ENCODE measurements at regions not wholly inside any gene's neighbourhood (a gene's known extent, or its start where the extent isn't known, plus 50 kb on each side); places are given as distances from the start of the nearest gene placed in this dataset.
"Not testable (repeated sequence)": the region's sequence is repeated elsewhere in the genome, so short reads cannot be mapped to it uniquely, and the experiment has no call there.

DNA sequence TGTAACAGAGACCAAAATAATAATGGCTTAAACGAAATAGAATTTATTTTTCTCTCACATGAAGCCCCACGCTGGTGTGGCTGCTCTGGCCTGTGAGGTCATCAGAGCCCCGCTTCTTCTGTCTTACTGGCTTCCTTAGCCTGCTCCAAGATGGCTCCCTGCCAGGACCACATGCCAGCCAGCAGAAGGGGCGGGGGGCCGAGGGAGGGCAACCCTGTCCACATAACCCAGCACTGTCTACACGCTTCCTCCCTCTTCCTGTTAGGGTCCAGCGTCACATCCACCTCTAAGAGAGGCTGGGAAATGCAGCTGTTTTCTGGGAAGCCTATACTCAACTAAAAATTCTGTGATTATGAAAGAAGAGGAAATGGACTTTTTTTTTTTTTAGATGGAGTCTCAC lies 107.9 kb upstream of the DLG1 start:
- DNase-seq (no peak), ATAC-seq (no peak)
- Mint-ChIP-seq H3K4me3 (no peak overlapping the region), H3K27me3 (ENCODE audit: low read depth) (peaks cover 2% of the 10 kb centered on the region), H3K4me1 (ENCODE audit: low read depth) (no peaks in the 10 kb centered on the region), H3K9me3 (no peaks in the 10 kb centered on the region), H3K36me3 (ENCODE audit: insufficient read depth) (no peaks in the 10 kb centered on the region)

DNA sequence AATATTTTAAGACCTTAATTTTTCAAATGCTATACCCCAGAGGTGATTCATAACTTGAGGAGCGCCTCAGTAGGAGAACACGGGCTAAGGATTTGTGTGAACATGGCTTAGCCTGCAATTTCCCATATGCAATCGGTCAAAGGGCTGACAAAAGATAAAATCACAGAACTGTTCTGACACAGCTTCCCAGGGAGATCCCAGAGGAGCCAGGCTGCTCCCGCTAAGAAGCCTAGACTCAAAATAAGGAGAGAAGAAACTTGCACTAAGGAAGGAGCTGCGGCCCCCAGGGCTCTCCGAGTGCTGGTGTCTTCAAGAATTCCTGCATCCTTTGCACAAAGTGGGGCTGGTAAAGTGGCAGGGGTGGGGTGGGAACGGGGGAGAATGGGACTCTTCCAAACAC lies 106.3 kb upstream of the DLG1 start:
- Mint-ChIP-seq H3K36me3 (ENCODE audit: insufficient read depth) (no peaks in the 10 kb centered on the region), H3K27me3 (ENCODE audit: low read depth) (peaks cover 2% of the 10 kb centered on the region), H3K9me3 (no peaks in the 10 kb centered on the region), H3K4me1 (ENCODE audit: low read depth) (no peaks in the 10 kb centered on the region), H3K4me3 (no peak overlapping the region)
- ATAC-seq (no peak), DNase-seq (no peak)

DNA sequence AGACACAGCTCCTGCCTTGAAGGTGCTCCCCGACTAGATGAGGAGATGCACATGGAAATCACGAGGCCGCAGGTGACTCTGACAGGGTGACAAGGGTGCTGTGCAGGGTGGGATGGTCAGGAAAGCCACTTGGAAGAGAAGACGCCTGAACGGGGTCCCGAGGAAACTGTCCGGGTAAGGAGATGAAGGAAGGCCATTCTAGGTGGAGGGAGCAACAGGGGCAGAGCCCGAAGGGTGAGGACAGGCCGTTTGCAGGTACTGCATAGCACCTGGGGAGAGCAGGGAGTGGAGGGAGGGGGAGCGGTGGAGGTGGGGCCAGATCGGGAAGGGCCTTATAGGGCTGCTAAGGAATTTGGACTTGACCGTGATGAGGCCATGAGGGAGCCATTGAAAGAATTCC lies 105.6 kb upstream of the DLG1 start:
- DNase-seq (no peak), ATAC-seq (no peak)
- H3K4me3 Mint-ChIP-seq = no peak overlapping the region
- no peaks in the 10 kb centered on the region for H3K36me3 Mint-ChIP-seq (ENCODE audit: insufficient read depth)
- no peaks in the 10 kb centered on the region for H3K4me1 Mint-ChIP-seq (ENCODE audit: low read depth)
- peaks cover 2% of the 10 kb centered on the region for H3K27me3 Mint-ChIP-seq (ENCODE audit: low read depth)
- H3K9me3 Mint-ChIP-seq = no peaks in the 10 kb centered on the region

DNA sequence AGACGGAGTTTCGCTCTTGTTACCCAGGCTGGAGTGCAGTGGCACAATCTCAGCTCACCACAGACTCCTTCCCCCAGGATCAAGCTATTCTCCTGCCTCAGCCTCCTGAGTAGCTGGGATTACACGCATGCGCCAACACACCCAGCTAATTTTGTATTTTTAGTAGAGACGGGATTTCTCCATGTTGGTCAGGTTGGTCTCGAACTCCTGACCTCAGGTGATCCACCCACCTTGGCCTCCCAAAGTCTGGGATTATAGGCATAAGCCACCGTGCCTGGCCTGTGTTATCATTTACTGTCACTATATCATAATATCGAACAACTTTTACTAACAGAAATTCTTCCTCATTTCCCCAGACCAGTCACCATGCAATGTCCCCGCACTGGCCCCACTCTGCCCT lies 104.0 kb upstream of the DLG1 start:
- H3K27me3 Mint-ChIP-seq (ENCODE audit: low read depth); H3K9me3 Mint-ChIP-seq; H3K4me1 Mint-ChIP-seq (ENCODE audit: low read depth); ATAC-seq; DNase-seq; H3K36me3 Mint-ChIP-seq (ENCODE audit: insufficient read depth); H3K4me3 Mint-ChIP-seq: not testable (repeated sequence)

DNA sequence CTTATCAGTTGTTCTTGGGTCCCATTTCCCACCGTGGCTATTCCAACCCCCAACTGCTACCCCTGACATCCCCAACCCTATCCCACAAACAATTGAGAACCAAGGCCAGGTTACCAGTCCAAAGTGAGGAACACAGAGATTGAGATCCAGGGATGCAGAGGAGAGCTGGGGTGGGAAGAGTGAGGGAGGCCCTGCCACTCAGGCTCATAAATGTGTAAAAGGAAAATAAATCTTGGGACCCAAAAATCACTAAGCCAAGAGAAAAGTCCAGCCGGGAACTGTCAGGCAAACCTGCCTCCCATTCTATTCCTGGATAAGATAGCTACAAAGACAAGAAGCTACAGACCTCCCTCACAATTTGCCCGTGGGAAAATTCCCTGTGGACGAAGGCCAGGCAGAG lies 101.1 kb upstream of the DLG1 start:
- H3K4me3 Mint-ChIP-seq = no peak overlapping the region
- peaks cover 8% of the 10 kb centered on the region for H3K4me1 Mint-ChIP-seq (ENCODE audit: low read depth)
- H3K36me3 Mint-ChIP-seq (ENCODE audit: insufficient read depth) = no peaks in the 10 kb centered on the region
- no peak for ATAC-seq
- no peak for DNase-seq
- H3K9me3 Mint-ChIP-seq = no peaks in the 10 kb centered on the region
- H3K27me3 Mint-ChIP-seq (ENCODE audit: low read depth) = peaks cover 2% of the 10 kb centered on the region

DNA sequence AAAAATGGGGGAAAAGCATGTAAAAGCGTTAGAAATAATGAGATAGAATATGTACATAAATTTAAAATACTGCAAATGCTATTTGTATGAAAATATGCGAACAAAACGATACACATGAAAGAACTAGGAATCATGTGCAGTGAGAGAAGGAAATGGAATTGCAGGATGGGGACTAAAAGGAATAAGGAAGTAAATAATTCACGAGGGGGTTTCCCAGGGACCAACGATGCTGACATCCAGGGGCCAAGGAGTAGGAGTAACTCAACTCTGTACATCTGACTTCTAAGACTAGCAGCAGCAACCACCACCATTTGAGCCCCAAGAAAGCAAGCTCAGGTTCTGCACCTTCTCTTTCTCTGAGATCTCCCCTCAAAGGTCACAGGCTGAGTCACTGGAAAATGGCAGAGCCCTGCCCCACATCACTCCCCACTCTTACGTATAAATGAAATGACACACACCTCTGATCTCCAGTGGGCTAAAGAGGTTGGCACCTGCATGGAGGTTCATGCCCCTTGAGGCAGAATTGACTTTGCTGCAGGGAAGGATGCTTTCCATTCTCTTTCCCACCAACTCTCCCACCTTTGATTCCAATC lies 100.0 kb upstream of the DLG1 start:
- Mint-ChIP-seq H3K36me3 (ENCODE audit: insufficient read depth) (no peaks in the 10 kb centered on the region), H3K4me3 (no peak overlapping the region), H3K4me1 (ENCODE audit: low read depth) (peaks cover 15% of the 10 kb centered on the region), H3K27me3 (ENCODE audit: low read depth) (peaks cover 4% of the 10 kb centered on the region), H3K9me3 (no peaks in the 10 kb centered on the region)
- ATAC-seq (peak; percentile 65 to 66), DNase-seq (peak; percentile 12)

DNA sequence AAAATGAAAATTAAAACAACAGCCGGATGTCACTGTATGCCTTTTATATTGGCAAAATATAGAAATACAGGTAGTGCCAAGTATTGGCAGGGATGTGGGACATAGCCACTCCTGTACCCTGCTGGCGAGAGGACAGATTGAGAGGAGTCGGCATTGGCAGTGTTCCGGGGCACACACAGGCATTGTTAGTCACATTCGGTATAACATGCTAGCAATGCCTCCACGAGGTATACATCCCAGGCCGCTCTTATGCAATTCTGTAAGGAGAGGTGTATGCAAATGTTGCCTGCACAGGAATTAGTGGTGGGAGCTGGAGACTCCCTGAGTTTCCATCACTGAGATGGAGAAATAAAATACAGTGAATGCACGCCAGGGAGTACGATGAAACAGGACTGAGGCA lies 99.4 kb upstream of the DLG1 start:
- H3K36me3 Mint-ChIP-seq (ENCODE audit: insufficient read depth) = no peaks in the 10 kb centered on the region
- ATAC-seq (no peak), DNase-seq (no peak)
- H3K4me1 Mint-ChIP-seq (ENCODE audit: low read depth) = peaks cover 15% of the 10 kb centered on the region
- H3K4me3 Mint-ChIP-seq = no peak overlapping the region
- H3K9me3 Mint-ChIP-seq = no peaks in the 10 kb centered on the region
- peaks cover 9% of the 10 kb centered on the region for H3K27me3 Mint-ChIP-seq (ENCODE audit: low read depth)

DNA sequence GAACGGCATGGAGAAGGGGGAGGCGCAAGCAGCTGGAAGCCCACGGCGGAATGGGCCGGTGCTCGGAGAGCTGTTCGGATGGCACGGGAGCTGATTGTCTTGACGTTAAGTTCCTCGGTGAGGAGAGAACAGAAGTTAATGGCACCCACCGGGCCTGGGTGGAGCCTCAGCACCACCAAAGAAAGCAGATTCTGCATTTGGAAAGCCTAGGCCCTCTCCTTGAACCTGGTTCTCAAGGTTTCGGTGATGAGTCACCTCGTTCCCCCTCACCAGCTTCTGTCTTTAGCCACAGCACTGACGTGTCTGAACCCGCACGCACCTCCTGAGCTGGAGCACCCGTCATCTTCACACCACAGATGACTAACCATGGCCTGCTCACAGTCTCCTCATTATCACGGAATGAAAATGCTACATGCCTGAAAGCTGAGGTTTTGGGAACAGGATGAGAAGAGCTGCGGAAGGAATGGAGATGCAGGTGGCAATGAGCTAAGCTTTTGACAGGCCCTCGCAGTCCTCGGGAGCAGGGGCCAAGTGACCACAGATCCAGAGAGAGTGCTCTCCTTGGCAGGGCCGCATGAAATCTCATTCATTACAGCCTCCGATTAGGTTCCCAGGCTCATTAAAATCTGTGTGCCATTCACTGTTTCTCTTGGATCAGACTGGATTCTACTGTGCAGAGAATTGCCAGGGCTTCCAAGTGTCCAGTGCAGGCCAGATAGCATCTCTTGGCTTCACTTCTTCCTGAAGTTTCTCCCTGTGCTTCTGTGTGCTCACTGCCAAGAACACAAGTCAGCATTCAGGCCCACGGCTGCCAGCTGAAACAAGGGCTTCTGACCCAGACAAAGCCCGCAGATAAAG lies 96.3 kb upstream of the DLG1 start:
- ATAC-seq (peak; percentile 90 to 91), DNase-seq (peak; percentile 9)
- H3K36me3 Mint-ChIP-seq (ENCODE audit: insufficient read depth) = no peaks in the 10 kb centered on the region
- peaks cover 20% of the 10 kb centered on the region for H3K27me3 Mint-ChIP-seq (ENCODE audit: low read depth)
- H3K4me1 Mint-ChIP-seq (ENCODE audit: low read depth) = peaks cover 15% of the 10 kb centered on the region
- H3K4me3 Mint-ChIP-seq = no peak overlapping the region
- H3K9me3 Mint-ChIP-seq = no peaks in the 10 kb centered on the region

DNA sequence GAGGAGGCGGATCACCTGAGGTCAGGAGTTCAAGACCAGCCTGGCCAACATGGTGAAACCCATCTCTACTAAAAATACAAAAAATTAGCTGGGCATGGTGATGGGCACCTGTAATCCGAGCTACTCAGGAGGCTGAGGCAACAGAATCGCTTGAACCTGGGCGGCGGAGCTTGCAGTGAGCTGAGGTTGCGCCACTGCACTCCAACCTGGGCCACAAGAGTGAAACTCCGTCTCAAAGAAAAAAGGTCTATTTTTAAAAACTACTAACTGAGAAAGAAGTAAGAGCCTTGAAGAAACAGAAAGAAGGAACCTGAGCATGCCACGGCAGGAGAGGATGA lies 95.7 kb upstream of the DLG1 start:
- ATAC-seq; H3K36me3 Mint-ChIP-seq (ENCODE audit: insufficient read depth); H3K9me3 Mint-ChIP-seq; DNase-seq; H3K4me3 Mint-ChIP-seq: not testable (repeated sequence)
- Mint-ChIP-seq H3K4me1 (ENCODE audit: low read depth) (peaks cover 15% of the 10 kb centered on the region), H3K27me3 (ENCODE audit: low read depth) (peaks cover 23% of the 10 kb centered on the region)

DNA sequence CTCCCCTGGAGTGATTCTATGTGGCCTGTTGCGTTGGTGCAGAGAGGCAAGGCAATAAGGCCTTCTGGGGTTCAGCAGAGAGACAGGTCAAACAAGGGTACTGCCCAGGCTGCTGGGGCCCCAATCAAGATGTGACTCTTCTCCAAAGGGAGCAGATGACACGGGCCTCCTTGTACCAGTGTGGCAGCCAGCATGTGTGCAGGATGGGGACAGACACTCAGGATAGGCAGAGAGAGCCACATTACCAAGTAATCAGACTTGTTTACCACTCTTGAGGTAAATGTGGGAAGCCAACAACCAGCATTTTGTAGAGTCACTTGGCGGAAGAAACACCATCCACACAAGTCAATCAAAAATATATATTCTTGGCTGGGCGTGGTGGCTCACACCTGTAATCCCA lies 95.3 kb upstream of the DLG1 start:
- DNase-seq = no peak
- Mint-ChIP-seq H3K9me3 (no peaks in the 10 kb centered on the region), H3K27me3 (ENCODE audit: low read depth) (peaks cover 25% of the 10 kb centered on the region), H3K4me1 (ENCODE audit: low read depth) (peaks cover 15% of the 10 kb centered on the region), H3K36me3 (ENCODE audit: insufficient read depth) (no peaks in the 10 kb centered on the region), H3K4me3 (no peak overlapping the region)
- no peak for ATAC-seq

DNA sequence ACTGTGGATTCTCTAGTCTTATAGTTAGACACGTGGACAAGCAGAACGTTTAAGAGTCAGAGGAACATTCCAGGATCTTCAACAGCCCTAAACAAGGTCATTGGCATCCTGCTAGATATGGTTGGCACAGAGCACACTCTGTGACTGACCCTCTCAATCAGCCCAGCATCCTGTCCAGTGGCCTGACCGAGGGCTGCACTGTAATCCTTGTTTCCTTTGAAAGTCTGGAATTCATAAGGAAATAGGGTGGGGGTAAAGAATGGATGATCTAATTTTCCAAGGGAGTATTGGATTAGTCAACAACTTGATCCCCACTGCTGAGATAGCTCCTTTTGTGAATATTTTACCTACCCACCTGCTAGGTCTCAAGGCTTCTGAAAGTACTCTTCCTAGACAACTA lies 94.5 kb upstream of the DLG1 start:
- Mint-ChIP-seq H3K27me3 (ENCODE audit: low read depth) (peaks cover 25% of the 10 kb centered on the region), H3K4me1 (ENCODE audit: low read depth) (peaks cover 13% of the 10 kb centered on the region), H3K4me3 (no peak overlapping the region), H3K36me3 (ENCODE audit: insufficient read depth) (no peaks in the 10 kb centered on the region), H3K9me3 (no peaks in the 10 kb centered on the region)
- DNase-seq (no peak), ATAC-seq (no peak)

DNA sequence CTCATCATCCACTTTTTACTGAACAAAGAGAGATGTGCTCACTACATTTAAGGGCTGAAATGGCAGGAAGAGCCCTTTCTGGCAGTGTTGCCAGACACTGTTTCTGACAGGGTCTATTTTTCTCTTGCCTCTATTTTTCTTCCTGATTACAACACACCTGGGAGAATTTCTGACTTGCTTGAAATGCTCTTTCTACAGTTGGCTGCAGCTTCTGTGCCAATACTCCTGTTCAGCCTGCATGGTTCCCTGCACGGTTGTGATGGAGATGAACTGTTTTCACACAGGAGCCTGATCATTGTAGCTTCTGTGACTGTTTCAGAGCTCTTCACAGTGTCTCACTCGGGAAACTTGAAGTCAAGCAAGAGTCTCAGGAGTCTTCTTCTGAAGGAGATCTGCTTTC lies 83.0 kb upstream of the DLG1 start:
- DNase-seq = no peak
- H3K4me1 Mint-ChIP-seq (ENCODE audit: low read depth) = no peaks in the 10 kb centered on the region
- ATAC-seq = no peak
- H3K36me3 Mint-ChIP-seq (ENCODE audit: insufficient read depth) = no peaks in the 10 kb centered on the region
- no peaks in the 10 kb centered on the region for H3K9me3 Mint-ChIP-seq
- no peak overlapping the region for H3K4me3 Mint-ChIP-seq
- peaks cover 2% of the 10 kb centered on the region for H3K27me3 Mint-ChIP-seq (ENCODE audit: low read depth)

DNA sequence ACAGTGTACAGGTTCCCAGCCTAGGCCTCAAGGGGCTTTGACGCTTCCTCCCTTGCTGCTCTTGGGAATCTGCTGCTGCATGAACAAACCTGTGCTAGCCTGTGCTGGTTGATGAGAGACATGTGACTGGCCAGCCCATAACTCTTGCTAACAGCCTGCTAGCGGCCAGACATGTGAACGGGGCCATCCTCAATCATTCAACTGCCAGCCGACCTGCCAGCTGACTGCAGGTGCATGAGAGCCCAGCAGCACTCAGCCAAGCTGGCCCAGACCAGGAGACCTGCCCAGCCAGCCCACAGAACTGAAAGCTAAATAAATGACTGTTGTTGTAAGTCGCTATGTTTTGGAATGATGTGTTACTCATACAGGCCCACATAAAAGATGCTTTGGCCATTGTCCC lies 82.4 kb upstream of the DLG1 start:
- H3K27me3 Mint-ChIP-seq (ENCODE audit: low read depth) = peaks cover 2% of the 10 kb centered on the region
- no peak for ATAC-seq
- DNase-seq = no peak
- H3K9me3 Mint-ChIP-seq = no peaks in the 10 kb centered on the region
- no peaks in the 10 kb centered on the region for H3K36me3 Mint-ChIP-seq (ENCODE audit: insufficient read depth)
- no peak overlapping the region for H3K4me3 Mint-ChIP-seq
- H3K4me1 Mint-ChIP-seq (ENCODE audit: low read depth) = no peaks in the 10 kb centered on the region

DNA sequence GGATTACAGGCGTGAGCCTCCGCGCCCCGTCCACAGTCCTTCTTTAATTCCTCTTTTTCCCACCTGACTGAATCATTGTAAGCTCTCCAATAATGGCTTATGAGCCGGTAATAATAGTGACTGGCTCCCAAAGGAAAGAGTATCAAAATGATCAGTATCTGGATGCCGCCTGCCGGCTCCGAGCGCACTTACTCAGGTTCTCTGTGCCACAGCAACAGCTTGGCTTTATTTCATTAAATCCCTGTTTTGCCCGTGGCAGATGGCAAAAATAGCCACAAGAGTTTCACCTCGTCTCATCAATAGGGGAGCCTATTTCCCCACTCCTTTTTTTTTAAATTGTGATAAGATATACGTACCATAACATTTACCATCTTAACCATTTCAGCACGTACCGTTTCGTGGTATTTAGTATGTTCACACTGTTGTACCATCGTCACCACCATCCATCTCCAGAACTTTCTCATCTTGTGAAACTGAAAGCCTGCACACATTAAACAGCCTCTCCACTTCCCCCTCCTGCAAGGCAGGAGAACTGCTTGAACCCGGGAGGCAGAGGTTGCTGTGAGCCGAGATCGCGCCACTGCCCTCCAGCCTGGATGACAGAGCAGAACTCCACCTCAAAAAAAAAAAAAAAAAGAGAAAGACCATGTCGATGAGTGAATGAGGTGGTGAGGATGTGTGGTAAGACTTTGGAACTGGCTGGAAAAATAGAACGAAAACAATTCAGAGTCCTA lies 80.7 kb upstream of the DLG1 start:
- ATAC-seq = no peak

More for the DNA sequence above, 80.7 kb upstream of the DLG1 start:
- Mint-ChIP-seq H3K4me1 (ENCODE audit: low read depth) (no peaks in the 10 kb centered on the region), H3K4me3 (no peak overlapping the region), H3K27me3 (ENCODE audit: low read depth) (peaks cover 2% of the 10 kb centered on the region), H3K9me3 (no peaks in the 10 kb centered on the region), H3K36me3 (ENCODE audit: insufficient read depth) (no peaks in the 10 kb centered on the region)
- no peak for DNase-seq

Data from activated T-cell treated with anti-CD3 and anti-CD28 coated beads, Interleukin-2, amount 50 U/mL, for 4 hours (primary cell).